ENCODE measurements at regions not wholly inside any gene's neighbourhood (a gene's known extent, or its start where the extent isn't known, plus 50 kb on each side); places are given as distances from the start of the nearest gene placed in this dataset.

- Mint-ChIP-seq H3K27me3 (no peaks in the 10 kb centered on the region), H3K4me1 (ENCODE audit: low read depth) (peaks cover 2% of the 10 kb centered on the region), H3K4me3 (ENCODE audit: low read depth) (no peak overlapping the region), H3K27ac (no peak overlapping the region), H3K9me3 (ENCODE audit: low read depth) (peaks cover 1% of the 10 kb centered on the region), H3K36me3 (ENCODE audit: insufficient read depth) (no peaks in the 10 kb centered on the region)
- TF ChIP-seq, protein P1, sequence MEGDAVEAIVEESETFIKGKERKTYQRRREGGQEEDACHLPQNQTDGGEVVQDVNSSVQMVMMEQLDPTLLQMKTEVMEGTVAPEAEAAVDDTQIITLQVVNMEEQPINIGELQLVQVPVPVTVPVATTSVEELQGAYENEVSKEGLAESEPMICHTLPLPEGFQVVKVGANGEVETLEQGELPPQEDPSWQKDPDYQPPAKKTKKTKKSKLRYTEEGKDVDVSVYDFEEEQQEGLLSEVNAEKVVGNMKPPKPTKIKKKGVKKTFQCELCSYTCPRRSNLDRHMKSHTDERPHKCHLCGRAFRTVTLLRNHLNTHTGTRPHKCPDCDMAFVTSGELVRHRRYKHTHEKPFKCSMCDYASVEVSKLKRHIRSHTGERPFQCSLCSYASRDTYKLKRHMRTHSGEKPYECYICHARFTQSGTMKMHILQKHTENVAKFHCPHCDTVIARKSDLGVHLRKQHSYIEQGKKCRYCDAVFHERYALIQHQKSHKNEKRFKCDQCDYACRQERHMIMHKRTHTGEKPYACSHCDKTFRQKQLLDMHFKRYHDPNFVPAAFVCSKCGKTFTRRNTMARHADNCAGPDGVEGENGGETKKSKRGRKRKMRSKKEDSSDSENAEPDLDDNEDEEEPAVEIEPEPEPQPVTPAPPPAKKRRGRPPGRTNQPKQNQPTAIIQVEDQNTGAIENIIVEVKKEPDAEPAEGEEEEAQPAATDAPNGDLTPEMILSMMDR (IDR thresholded peaks at IDR 0.05; ENCODE audit: unreplicated experiment) = no peak
- DNase-seq (ENCODE audit: low spot score, unreplicated experiment) = no peak
Measured at GRCh38 chr4:23149815-23150214, 457.1 kb downstream of the GBA3 start.

DNA sequence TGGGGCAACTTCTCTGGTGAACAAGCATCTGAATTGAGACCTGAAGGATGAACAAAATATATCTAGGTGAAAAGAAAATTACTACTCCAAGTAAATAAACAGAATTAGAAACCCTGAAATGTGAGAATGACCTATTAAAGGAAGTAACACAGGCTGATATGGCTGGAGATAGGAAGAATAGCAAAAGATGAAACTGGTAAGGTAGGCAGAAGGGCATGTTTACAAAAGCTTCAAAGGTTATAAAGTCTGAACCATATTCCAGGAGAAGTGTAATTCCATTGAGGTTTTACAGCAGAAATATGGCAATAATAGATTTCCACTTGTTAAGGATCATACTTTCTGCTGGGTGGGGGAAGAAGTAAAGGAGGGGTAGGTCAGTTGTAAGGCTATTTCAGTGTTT, 452.0 kb downstream of the GBA3 start:
- Mint-ChIP-seq H3K4me3 (ENCODE audit: low read depth) (no peak overlapping the region), H3K36me3 (ENCODE audit: insufficient read depth) (no peaks in the 10 kb centered on the region), H3K27me3 (no peaks in the 10 kb centered on the region), H3K9me3 (ENCODE audit: low read depth) (no peaks in the 10 kb centered on the region), H3K4me1 (ENCODE audit: low read depth) (no peaks in the 10 kb centered on the region), H3K27ac (no peak overlapping the region)
- no peak for DNase-seq (ENCODE audit: low spot score, unreplicated experiment)
- TF ChIP-seq, protein P1 (IDR thresholded peaks at IDR 0.05; ENCODE audit: unreplicated experiment) = no peak

DNA sequence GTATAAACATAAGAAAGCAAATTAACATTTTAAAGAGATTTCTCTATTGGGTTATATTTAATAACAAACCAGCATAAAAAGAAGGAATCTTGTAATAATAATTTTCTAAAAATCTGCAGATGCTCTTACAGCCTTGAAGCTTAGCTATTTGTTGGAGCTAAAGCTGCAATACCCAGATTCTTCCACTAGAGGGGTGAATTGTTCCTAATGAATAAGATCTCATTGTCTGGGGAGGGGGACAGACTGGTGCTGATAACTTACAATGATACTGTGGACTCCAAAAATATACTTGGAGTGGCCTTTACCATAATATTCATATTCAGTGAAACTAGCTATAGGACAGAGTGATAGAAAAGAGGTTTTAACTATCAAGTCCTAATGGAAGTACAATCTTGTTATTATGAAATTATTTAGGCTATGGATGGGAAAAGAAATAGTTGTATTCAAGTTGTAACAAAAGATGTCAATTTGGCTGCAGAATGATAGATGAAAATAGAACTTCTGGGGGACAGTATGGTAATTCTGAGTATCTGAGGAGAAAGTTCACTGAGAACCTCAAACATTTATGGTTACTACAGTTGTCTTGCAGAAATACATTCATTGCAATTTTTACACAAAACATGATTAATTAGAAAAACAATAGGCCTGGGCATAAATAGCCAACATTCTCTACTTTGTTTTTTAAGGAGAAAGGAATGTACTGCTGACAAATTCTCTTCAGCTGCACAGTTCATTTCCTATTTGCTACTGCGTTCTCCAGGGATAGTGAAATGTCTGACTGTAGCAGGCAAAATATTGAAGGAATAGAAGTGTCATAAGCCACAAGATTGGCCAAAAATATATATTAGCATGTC, 443.3 kb downstream of the GBA3 start:
- no peak for DNase-seq (ENCODE audit: low spot score, unreplicated experiment)
- no peaks in the 10 kb centered on the region for H3K36me3 Mint-ChIP-seq (ENCODE audit: insufficient read depth)

DNA sequence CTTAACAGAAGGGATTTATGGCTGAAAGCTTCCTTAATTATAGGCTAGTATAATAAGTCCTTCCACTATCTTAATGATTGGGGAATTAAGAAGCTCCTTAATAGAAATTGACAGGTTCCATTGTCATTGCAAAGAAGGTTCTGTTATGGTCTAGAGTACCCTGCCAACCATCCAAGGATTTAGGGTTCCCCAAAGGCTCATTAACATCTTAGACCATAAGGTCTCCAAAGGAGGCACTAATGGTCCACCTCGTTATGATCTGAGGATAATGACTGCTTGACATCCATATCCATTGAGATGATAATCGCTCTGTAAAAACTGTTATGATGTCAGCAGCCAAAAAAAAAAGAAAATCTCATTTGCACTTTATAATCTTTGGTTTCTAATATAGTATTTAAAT, 441.6 kb downstream of the GBA3 start:
- H3K4me3 Mint-ChIP-seq (ENCODE audit: low read depth) = no peak overlapping the region
- H3K27ac Mint-ChIP-seq = no peak overlapping the region
- TF ChIP-seq, protein P1 (IDR thresholded peaks at IDR 0.05; ENCODE audit: unreplicated experiment) = no peak
- H3K4me1 Mint-ChIP-seq (ENCODE audit: low read depth) = no peaks in the 10 kb centered on the region
- no peaks in the 10 kb centered on the region for H3K27me3 Mint-ChIP-seq
- DNase-seq (ENCODE audit: low spot score, unreplicated experiment) = no peak
- H3K9me3 Mint-ChIP-seq (ENCODE audit: low read depth) = no peaks in the 10 kb centered on the region
- no peaks in the 10 kb centered on the region for H3K36me3 Mint-ChIP-seq (ENCODE audit: insufficient read depth)

More for the DNA sequence above, 443.3 kb downstream of the GBA3 start:
- Mint-ChIP-seq H3K4me1 (ENCODE audit: low read depth) (no peaks in the 10 kb centered on the region), H3K27ac (no peak overlapping the region), H3K4me3 (ENCODE audit: low read depth) (no peak overlapping the region), H3K27me3 (no peaks in the 10 kb centered on the region), H3K9me3 (ENCODE audit: low read depth) (no peaks in the 10 kb centered on the region)
- TF ChIP-seq, protein P1 (IDR thresholded peaks at IDR 0.05; ENCODE audit: unreplicated experiment) = peak; percentile 79

GRCh38 chr4:23130845-23131244, 438.1 kb downstream of the GBA3 start:
- no peak for DNase-seq (ENCODE audit: low spot score, unreplicated experiment)
- H3K36me3 Mint-ChIP-seq (ENCODE audit: insufficient read depth) = no peaks in the 10 kb centered on the region
- no peaks in the 10 kb centered on the region for H3K27me3 Mint-ChIP-seq
- no peak overlapping the region for H3K27ac Mint-ChIP-seq
- TF ChIP-seq, protein P1 (IDR thresholded peaks at IDR 0.05; ENCODE audit: unreplicated experiment) = no peak
- H3K9me3 Mint-ChIP-seq (ENCODE audit: low read depth) = no peaks in the 10 kb centered on the region
- H3K4me3 Mint-ChIP-seq (ENCODE audit: low read depth) = no peak overlapping the region
- no peaks in the 10 kb centered on the region for H3K4me1 Mint-ChIP-seq (ENCODE audit: low read depth)

Measured in progenitor cell of endocrine pancreas (in vitro differentiated cells).